GM23338 (cell line): ENCODE measurements at regions not wholly inside any gene's neighbourhood (a gene's known extent, or its start where the extent isn't known, plus 50 kb on each side); places are given as distances from the start of the nearest gene placed in this dataset.

Source experiments
- CREB1 ChIP-seq: fragments of 250-450 bp; sonication (Bioruptor Pico); IDR thresholded peaks from 2 replicates; pipeline ENCODE4 v1.5.0; 2020; ENCODE audit warnings: low read depth, mild to moderate bottlenecking, moderate library complexity
- EZH2phosphoT487 ChIP-seq: fragments of 200-600 bp; sonication (generic); IDR thresholded peaks from one replicate; pipeline ENCODE4 v1.8.1; 2018; ENCODE audit warnings: antibody characterized with exemption; ENCODE audit not compliant: unreplicated experiment
- JUNB ChIP-seq: IDR thresholded peaks from one replicate; pipeline ENCODE4 v1.6.1; 2016; ENCODE audit warnings: antibody characterized with exemption; ENCODE audit not compliant: unreplicated experiment
- NANOG ChIP-seq: IDR thresholded peaks from 2 replicates; pipeline ENCODE4 v1.6.1; 2016; ENCODE audit warnings: antibody characterized with exemption, borderline replicate concordance
- POLR2AphosphoS5 ChIP-seq: IDR thresholded peaks from 2 replicates; pipeline ENCODE4 v1.6.1; 2016; ENCODE audit warnings: antibody characterized with exemption, low read depth
- STAT1 ChIP-seq: IDR thresholded peaks from one replicate; pipeline ENCODE4 v1.6.1; 2016; ENCODE audit warnings: antibody characterized with exemption; ENCODE audit not compliant: unreplicated experiment
- TF ChIP-seq, protein P1 (sequence below), 2 experiments: fragments of 200-600 bp in 1 of 2; sonication (generic) in 1 of 2; conservative IDR thresholded peaks; 2 replicates each; pipeline versions ENCODE4 v1.5.1 to v1.6.1; 2016 to 2017; ENCODE audit warnings: antibody characterized with exemption in 2 of 2, low read depth in 2 of 2, mild to moderate bottlenecking in 2 of 2, moderate library complexity in 1 of 2
- TF ChIP-seq, protein P2 (sequence below): IDR thresholded peaks from one replicate; pipeline ENCODE4 v1.6.1; 2018; ENCODE audit warnings: antibody characterized with exemption; ENCODE audit not compliant: unreplicated experiment

DNA sequence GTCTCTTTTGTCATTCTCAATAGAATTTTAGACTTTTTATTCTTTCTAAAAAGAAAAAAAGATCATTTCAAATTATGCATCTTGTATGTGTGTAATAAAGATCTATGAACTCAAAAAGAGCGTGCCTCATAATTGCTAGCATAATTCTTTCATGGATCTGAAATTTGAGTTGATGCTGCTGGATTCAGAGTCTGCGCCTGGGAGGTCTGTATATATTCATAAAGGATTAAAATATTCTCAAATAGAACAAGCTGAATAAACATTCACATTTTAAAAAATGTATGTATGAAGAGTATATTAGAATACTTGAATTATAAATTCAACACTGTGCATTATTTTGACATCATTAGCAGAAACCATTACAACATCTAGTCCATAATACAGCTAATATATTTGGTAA is 297.8 kb upstream of the GRAMD2B start:
- TF ChIP-seq, protein P1, sequence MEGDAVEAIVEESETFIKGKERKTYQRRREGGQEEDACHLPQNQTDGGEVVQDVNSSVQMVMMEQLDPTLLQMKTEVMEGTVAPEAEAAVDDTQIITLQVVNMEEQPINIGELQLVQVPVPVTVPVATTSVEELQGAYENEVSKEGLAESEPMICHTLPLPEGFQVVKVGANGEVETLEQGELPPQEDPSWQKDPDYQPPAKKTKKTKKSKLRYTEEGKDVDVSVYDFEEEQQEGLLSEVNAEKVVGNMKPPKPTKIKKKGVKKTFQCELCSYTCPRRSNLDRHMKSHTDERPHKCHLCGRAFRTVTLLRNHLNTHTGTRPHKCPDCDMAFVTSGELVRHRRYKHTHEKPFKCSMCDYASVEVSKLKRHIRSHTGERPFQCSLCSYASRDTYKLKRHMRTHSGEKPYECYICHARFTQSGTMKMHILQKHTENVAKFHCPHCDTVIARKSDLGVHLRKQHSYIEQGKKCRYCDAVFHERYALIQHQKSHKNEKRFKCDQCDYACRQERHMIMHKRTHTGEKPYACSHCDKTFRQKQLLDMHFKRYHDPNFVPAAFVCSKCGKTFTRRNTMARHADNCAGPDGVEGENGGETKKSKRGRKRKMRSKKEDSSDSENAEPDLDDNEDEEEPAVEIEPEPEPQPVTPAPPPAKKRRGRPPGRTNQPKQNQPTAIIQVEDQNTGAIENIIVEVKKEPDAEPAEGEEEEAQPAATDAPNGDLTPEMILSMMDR (conservative IDR thresholded peaks at IDR 0.05; ENCODE audit: low read depth in 2 of 2): no peak
- TF ChIP-seq EZH2phosphoT487 (no peak), POLR2AphosphoS5 (no peak), CREB1 (CRISPR knock-in tag) (no peak), STAT1 (no peak), JUNB (no peak), NANOG (no peak)
- TF ChIP-seq, protein P2, sequence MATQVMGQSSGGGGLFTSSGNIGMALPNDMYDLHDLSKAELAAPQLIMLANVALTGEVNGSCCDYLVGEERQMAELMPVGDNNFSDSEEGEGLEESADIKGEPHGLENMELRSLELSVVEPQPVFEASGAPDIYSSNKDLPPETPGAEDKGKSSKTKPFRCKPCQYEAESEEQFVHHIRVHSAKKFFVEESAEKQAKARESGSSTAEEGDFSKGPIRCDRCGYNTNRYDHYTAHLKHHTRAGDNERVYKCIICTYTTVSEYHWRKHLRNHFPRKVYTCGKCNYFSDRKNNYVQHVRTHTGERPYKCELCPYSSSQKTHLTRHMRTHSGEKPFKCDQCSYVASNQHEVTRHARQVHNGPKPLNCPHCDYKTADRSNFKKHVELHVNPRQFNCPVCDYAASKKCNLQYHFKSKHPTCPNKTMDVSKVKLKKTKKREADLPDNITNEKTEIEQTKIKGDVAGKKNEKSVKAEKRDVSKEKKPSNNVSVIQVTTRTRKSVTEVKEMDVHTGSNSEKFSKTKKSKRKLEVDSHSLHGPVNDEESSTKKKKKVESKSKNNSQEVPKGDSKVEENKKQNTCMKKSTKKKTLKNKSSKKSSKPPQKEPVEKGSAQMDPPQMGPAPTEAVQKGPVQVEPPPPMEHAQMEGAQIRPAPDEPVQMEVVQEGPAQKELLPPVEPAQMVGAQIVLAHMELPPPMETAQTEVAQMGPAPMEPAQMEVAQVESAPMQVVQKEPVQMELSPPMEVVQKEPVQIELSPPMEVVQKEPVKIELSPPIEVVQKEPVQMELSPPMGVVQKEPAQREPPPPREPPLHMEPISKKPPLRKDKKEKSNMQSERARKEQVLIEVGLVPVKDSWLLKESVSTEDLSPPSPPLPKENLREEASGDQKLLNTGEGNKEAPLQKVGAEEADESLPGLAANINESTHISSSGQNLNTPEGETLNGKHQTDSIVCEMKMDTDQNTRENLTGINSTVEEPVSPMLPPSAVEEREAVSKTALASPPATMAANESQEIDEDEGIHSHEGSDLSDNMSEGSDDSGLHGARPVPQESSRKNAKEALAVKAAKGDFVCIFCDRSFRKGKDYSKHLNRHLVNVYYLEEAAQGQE: no peak
